Retinal pigment epithelial cell (primary cell): ENCODE measurements at regions not wholly inside any gene's neighbourhood (a gene's known extent, or its start where the extent isn't known, plus 50 kb on each side); places are given as distances from the start of the nearest gene placed in this dataset.

ENCODE experiments used
- DNase-seq: peaks from one replicate; pipeline ENCODE4 v3.0.0-alpha.2; 2010; ENCODE audit warnings: low read depth
- H3K4me3 ChIP-seq: 2 replicates; pipeline ENCODE4 v1.5.1; 2011; ENCODE audit warnings: mild to moderate bottlenecking, low read length, control low read depth, moderate library complexity
- CTCF ChIP-seq: conservative IDR thresholded peaks from 2 replicates; pipeline ENCODE4 v1.5.1; 2011; ENCODE audit warnings: low read depth, low read length, control low read depth, inconsistent platforms

- no peak for DNase-seq
- TF ChIP-seq CTCF, result no peak
- no peak overlapping the region for H3K4me3 ChIP-seq
Observed at GRCh38 chr17:27981978-27982377, 60.5 kb upstream of the NLK start.

GRCh38 chr17:27982688-27983087 is 59.8 kb upstream of the NLK start:
- no peak overlapping the region for H3K4me3 ChIP-seq
- DNase-seq, result no peak
- no peak for TF ChIP-seq CTCF

- no peak for TF ChIP-seq CTCF
Observed at GRCh38 chr17:27983853-27984252, 58.6 kb upstream of the NLK start.

GRCh38 chr17:27984404-27984803 is 58.1 kb upstream of the NLK start:
- H3K4me3 ChIP-seq, result no peak overlapping the region
- DNase-seq, result no peak
- no peak for TF ChIP-seq CTCF

More at GRCh38 chr17:27983853-27984252, 58.6 kb upstream of the NLK start:
- no peak for DNase-seq
- no peak overlapping the region for H3K4me3 ChIP-seq

GRCh38 chr17:27984816-27985215 is 57.7 kb upstream of the NLK start:
- H3K4me3 ChIP-seq, result no peak overlapping the region
- TF ChIP-seq CTCF, result no peak
- DNase-seq, result no peak

- no peak for DNase-seq
- H3K4me3 ChIP-seq, result no peak overlapping the region
Observed at GRCh38 chr17:27985306-27985705, 57.2 kb upstream of the NLK start.

More at GRCh38 chr17:27985306-27985705, 57.2 kb upstream of the NLK start:
- TF ChIP-seq CTCF, result no peak
